Activated gamma-delta T cell treated with anti-CD3 and anti-CD28 coated beads, Interleukin-2, amount 50 U/mL, for 16 hours (primary cell): ENCODE measurements at regions not wholly inside any gene's neighbourhood (a gene's known extent, or its start where the extent isn't known, plus 50 kb on each side); places are given as distances from the start of the nearest gene placed in this dataset.
"Not testable (repeated sequence)": the region's sequence is repeated elsewhere in the genome, so short reads cannot be mapped to it uniquely, and the experiment has no call there.

ENCODE experiments used
- DNase-seq: peaks from one replicate; pipeline ENCODE4 v3.0.0-alpha.2; 2020; ENCODE audit warnings: low read depth

- DNase-seq: no peak
Measured at GRCh38 chr5:17828681-17829080, 194.4 kb downstream of the TAF11L14 start.

- no peak for DNase-seq
Measured at GRCh38 chr5:17829456-17829855, 195.2 kb downstream of the TAF11L14 start.

DNA sequence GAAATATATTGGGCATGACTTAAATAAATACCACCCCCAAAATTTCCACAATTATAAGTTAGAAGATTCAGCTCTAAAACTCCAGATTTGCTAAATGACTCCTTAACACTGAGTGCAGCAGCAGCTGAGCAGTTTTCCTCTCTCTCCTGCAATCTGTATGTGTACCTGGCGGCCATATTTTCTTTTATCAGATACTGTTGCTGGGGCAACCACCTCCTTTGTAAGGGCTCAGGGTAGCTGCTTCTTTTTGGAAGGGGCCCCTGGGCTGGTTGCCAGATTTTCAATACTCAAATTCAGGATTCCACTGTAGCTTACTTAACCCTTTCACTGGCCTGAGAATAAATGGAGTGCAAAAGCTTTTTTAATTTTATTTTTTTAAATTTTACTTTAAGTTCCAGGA is 197.0 kb downstream of the TAF11L14 start:
- DNase-seq: no peak

- no peak for DNase-seq
Measured at GRCh38 chr5:17832949-17833745, 198.9 kb downstream of the TAF11L14 start.

DNA sequence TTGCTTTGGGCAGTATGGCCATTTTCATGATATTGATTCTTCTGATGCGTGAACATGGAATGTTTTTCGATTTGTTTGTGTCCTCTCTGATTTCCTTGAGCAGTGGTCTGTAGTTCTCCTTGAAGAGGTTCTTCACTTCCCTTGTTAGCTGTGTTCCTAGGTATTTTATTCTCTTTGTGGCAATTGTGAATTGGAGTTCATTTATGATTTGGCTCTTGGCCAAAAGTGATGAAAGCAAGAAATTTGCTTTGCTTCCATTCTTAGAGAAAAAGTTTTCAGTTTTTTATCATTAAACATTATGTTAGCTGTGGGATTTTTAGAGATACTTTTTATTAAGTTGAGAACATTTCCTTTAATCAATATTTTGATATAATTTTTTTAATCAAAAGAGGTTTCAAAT is 203.5 kb downstream of the TAF11L14 start:
- no peak for DNase-seq

DNA sequence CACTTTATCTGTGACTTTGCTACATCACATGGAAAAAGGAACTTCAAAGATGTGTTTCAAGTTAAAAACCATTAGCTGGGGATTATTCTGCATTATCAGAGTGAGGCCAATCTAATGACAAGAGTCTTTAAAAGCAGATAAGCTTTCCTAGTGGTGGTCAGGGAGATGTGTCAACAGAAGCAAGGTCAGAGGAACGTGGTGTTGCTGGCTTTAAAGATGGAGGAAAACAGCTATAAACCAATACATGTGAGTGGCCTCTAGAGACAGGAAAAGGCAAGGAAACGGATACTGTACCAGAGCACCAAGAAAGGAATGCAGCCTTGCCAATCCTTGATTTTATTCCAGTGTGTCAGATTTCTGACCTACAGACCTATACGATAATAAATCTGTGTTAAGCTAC is 204.2 kb downstream of the TAF11L14 start:
- no peak for DNase-seq

- DNase-seq: no peak
Measured at GRCh38 chr5:17839848-17840247, 205.6 kb downstream of the TAF11L14 start.

GRCh38 chr5:17846496-17846895 is 212.2 kb downstream of the TAF11L14 start:
- no peak for DNase-seq

GRCh38 chr5:17847286-17847685 is 213.0 kb downstream of the TAF11L14 start:
- no peak for DNase-seq

GRCh38 chr5:17852111-17852510 is 217.9 kb downstream of the TAF11L14 start:
- no peak for DNase-seq

- DNase-seq: no peak
Measured at GRCh38 chr5:17852740-17853139, 218.5 kb downstream of the TAF11L14 start.

- DNase-seq: no peak
Measured at GRCh38 chr5:17854901-17855300, 220.6 kb downstream of the TAF11L14 start.

GRCh38 chr5:17860660-17861315 is 226.5 kb downstream of the TAF11L14 start:
- no peak for DNase-seq

DNA sequence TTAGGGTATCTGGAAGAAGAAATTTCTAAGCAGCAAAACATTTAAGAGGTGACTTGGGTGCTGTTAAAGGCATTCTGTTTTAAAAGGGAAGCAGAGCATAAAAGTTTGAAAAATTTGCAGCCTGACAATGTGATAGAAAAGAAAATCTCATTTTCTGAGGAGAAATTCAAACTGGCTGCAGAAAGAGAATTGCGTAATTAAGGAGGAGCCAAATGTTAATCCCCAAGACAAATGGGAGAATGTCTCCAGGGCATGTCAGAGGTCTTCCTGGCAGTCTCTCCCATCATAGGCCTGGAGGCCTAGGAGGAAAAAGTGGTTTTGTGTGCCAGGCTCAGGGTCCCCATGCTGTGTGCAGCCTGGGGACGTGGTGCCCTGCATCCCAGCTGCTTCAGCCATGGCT is 230.6 kb downstream of the TAF11L14 start:
- DNase-seq: not testable (repeated sequence)

GRCh38 chr5:17865966-17866365 is 231.7 kb downstream of the TAF11L14 start:
- not testable (repeated sequence) for DNase-seq

- no peak for DNase-seq
Measured at GRCh38 chr5:17872204-17872603, 237.9 kb downstream of the TAF11L14 start.

GRCh38 chr5:17878541-17878940 is 244.3 kb downstream of the TAF11L14 start:
- no peak for DNase-seq

DNA sequence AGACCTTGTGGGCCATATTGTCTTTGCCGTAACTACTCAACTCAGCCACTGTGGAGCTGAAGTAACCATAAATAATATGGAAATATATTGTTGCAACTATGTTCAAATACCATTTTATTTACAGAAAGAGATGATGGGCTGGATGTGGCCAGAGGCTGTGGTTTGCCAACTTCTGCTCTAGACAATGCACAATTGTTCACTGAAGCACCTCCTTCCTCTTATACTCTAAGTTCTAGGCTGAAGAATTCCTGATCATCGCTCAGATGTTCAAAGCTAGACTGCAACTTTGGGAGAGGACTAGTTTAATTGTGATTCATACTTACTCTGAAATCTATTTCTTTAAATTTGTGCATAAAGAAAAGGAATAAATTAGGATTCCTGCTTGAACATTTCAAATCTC is 245.0 kb downstream of the TAF11L14 start:
- no peak for DNase-seq

GRCh38 chr5:17880869-17881268 is 246.6 kb downstream of the TAF11L14 start:
- DNase-seq: no peak

- DNase-seq: no peak
Measured at GRCh38 chr5:17882760-17883488, 248.7 kb downstream of the TAF11L14 start.

DNA sequence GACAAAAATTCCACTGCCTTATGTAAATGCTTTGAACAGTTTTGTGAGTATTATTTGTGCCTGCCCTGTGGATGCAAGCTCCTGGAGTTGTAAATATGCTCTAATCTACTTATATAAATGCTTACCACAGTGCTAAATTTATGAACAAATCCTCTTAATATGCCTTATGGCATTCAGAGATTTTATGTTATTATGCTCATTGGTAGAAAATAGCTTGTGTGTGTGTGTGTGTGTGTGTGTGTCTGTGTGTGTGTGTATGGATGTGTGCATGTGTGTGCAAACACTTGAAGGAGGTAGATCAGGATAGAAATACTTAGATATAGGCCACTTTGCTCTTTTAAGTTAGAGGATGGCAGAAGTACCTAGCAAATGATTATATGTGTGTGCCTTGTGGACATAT is 253.9 kb downstream of the TAF11L14 start:
- DNase-seq: no peak

DNA sequence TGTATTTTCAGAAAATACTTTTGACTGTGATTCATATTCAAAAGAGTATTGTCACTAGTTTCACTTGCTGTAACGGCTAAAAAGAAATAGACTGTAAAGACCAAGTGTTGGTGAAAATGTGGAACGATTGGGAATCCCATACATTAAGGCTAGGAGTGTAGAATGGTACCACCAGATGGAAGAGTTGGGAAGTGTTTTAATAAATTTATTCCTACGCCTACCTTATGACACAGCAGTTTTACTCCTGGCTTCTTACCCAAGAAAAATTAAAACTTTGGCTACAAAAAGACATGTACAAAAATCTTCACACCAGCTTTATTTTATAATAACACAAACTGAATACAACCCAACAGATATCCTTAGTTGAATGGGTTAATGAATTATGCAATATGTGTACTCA is 256.2 kb downstream of the TAF11L14 start:
- DNase-seq: no peak

- no peak for DNase-seq
Measured at GRCh38 chr5:17891881-17892280, 257.6 kb downstream of the TAF11L14 start.
